AG08396 (cell line): ENCODE measurements at regions not wholly inside any gene's neighbourhood (a gene's known extent, or its start where the extent isn't known, plus 50 kb on each side); places are given as distances from the start of the nearest gene placed in this dataset.
"Not testable (repeated sequence)": the region's sequence is repeated elsewhere in the genome, so short reads cannot be mapped to it uniquely, and the experiment has no call there.

ENCODE experiments used
- DNase-seq: peaks from one replicate; pipeline ENCODE4 v3.0.0; 2012; ENCODE audit warnings: low spot score, mixed read lengths

DNA sequence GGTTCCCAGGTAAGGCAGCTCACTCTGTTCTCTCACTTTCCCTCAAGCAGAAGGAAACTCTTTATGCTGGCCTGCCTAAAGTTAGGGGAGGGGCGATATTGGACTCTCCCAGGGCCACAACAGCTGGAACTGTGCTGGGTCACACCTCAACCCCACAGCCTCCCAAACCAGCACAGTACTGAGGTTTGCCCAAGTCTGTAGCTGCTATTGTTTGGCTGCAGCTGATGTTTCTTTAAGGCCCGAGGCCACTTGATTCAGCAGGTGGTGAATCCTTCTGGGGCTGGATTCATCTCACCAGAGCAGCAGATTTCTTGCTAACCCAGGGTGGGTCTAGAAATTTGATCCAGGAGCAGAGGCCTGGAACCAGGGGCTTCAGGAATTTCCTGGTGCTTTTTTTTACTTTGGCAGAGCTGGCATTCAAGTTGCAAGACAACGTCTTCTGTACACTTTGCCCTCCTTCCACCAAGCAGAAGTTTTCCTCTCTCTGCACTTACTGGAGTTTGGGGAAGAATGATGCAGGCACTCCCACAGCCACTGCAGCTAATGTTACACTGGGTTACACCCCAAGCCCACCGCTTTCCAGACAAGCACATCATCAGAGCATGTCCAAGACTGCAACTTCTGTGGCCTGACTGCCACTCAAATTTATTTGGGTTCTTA lies 544.7 kb upstream of the NDST4 start:
- no peak for DNase-seq

DNA sequence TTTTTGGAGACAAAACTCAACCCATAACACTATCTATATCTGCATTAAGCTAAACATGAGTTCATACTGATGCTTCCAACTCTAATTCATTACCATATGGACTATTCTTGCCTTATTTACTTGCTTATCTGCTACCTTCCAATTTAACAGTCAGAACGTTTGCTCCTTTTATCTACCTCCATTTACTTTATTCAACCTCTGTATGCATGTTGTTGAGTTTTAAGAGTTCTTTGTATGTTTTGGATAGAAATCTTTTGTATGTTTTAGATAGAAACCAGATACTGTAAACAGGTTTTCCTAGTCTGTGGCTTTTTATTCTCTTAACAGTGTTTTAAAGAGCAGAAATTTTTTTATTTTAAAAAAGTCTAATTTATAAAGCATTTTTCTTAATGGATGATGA lies 542.2 kb upstream of the NDST4 start:
- no peak for DNase-seq

DNA sequence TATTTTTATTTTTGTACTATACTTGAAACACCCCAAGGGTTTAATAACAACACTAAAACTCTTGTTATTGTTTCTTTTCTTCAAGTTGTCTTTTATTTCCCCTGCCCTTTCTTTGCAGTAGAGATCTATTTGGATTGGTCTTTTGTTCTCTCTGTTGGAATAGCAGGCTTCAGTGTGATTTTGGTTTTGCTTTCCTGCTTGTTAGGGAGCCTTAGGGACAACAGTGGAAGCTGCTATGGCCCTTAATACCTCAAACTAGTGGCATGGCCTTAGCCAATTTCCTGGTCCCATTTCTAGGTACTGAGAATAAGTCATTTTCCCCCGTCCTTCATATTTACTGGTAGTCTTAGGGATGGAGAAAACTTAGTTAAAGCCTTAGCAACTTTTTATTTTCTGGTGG lies 535.4 kb upstream of the NDST4 start:
- DNase-seq: no peak

DNA sequence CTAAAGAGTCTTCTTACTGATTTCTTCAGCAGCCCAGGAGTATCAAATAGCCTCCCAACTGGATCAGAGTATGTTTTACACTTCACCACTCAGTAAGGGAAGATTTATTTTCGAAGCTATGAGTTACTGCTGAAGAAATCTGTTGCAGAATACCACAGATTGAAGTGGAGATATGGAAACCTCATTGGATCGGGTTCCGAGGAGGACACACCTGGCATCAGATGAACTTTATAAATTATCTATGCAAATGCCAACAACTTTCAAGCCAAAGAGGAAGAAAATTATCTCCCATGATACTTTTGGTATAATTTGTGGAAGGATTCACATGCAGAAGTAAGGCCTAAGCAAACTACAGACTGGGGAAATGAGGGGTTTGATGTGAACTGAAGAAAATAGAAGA lies 515.9 kb upstream of the NDST4 start:
- DNase-seq: no peak

DNA sequence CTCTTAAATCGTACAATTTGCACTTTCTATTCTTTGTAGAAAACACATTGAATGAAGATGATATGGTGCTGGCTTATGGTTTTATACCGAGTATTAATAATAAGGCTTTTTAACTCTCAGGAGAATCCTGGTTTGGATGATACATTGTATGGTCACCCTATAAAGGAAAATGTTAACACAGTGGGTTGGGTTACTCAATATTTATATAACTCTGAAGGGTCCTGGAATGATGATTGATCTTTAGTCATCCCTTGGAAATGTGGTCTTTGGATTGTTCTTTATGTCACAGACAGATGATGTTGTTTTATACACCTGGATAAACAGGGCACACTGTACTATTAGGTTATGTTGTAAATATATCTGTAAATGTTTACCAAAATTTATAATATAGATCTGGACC lies 496.2 kb upstream of the NDST4 start:
- no peak for DNase-seq

DNA sequence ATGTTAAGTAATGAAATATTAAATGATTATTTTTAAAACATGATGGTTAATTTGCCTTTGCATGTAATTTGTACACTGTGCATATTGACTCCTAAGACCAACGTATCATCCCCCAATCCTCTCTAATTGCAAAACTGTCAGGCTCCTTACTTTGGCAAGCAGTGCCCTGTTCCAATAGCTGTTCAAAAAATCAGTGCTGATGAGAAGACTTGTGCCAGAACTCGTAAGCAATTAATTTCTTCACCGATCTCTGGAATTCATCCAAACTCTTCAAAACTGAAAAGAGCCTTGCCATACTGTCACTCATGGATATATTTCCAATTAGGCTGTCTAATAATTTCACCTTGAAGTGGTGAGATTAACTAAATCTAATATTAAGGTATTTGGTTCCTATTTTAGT lies 493.9 kb upstream of the NDST4 start:
- DNase-seq: no peak

DNA sequence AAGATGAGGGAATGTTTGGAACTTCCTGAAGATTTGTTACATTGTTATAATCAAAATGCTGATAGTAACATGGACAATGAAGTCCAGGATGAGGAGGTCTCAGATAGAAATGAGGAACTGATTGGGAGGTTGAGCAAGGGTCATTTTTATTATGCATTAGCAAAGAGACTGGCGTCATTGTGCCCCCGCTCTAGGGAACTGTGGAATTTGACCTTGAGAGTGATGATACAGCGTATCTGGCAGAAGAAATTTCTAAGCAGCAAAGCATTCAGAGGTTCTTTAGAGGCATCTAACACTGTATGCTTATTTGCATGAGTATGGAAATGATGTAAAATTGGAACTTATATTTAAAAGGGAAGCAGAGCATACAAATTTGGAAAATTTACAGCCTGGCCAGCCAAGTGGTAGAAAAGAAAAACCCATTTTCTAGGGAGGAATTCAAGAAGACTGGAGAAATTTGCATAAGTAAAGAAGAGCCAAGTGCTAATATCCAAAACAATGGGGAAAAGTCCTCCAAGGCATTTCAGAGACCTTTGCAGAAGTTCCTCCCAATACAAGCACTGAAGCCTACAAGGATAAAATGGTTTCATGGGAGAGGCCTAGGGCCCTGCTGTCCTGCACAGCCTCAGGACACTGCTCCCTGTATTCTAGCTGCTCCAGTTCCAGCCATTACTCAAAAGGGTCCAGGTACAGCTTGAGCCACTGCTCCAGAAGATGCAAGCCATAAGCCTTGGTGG lies 483.0 kb upstream of the NDST4 start:
- no peak for DNase-seq

DNA sequence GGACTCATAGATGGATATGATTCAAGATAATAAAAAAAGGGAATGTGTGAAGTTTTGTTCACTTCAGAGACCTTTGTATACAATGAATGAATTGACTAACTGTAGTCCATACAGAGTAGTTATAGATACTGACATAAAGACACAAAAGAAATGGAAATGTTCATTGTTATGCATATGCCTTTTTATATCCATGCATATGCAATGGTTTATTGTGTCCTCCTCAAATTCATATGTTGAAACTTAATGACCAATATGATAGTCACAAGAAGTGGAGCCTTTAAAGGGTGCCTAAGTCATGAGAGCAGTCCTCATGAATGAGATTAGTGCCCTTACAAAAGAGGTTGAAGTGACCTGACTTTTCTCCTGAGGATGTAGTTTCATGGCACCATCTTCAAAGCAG lies 467.5 kb upstream of the NDST4 start:
- DNase-seq: no peak

DNA sequence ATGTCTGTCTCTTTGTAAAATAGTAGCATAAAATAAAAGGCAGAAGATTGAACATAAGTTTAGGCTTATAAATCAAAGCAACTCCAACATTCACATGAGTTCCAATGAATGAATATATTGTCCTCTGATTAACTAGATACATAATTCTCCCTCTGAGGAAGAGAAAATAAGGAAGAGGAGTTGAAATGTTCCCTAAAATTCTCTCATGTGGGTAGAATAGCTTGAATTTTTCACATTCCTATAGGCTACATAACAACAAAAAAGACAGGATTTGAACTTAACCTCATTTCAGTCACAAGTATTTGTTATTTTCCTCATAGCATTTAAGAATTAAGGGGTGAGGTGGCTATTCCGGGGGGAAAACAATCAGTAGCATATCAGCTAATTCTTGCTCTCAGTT lies 462.4 kb upstream of the NDST4 start:
- DNase-seq: no peak

DNA sequence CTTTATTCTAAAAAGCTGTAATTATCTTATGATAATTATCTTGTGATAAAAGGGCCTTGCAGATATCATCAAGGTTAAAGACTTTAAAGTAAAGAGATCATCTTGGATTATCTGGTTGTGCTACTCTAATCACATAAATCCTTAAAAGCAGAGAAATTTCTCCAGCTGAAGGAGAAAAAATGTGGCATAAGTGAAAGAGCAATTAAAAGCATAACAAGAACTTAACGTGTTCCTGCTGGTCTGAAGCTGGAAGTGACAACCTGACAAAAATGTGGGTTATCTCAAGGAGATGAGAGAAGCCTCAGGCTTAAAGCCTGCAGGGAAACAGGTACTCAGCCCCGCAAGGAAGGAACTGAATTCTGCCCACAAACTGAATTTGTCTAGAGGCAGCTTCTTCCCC lies 449.1 kb upstream of the NDST4 start:
- no peak for DNase-seq

DNA sequence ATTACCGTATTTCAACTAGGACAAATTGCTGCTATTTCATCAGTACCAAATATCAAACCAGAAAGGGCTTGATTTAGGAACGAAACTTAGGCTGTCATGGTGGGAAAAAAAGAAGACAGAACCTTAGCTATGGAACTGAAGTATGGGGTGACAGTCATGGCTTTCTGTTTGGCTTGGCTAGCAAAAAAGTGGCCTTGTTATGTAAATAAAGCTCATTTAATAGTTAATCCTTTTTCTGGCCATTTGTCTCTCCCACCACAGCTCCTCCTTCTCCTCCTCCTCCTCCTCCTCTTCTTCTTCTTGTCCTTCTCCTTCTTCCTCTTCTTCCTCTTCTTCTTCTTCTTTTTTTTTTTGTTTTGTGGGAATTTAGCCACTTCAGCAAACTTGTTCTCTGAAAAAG lies 434.7 kb upstream of the NDST4 start:
- no peak for DNase-seq

DNA sequence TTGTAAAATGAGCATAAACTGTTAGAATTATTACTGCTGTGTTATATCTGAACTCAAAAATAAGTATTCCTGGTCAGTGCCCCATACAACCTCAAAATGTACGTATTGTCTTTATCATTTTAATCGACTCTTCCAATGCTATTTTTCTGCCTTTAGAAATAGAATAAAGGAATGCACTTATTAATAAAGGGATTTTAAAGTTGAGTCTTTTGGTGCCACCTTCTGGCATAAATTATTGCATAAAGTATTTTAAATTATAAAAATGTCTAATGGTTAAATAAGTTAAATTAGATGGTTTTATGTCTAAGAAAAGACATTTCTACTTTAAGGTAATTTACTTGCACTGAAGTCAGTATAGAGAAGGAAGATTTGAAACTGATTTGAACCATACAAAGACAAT lies 424.0 kb upstream of the NDST4 start:
- DNase-seq: no peak

DNA sequence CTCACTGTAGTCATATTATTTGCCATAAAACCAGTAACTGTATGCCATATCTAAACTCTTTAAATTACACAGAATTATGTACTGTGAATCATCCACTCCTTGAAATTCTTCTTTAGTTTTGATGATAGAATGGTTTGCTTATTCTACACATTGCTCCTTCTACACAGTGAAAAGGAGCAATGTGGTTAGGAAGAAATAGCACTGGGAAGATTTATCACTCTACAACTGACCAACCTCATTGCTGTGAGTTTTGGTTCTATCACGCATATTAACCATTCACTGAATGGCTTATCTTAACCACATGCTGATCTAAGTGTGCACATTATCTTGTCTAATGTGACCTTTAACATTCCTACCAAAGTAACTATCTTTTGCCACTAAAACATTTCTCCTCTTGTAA lies 415.7 kb upstream of the NDST4 start:
- no peak for DNase-seq

DNA sequence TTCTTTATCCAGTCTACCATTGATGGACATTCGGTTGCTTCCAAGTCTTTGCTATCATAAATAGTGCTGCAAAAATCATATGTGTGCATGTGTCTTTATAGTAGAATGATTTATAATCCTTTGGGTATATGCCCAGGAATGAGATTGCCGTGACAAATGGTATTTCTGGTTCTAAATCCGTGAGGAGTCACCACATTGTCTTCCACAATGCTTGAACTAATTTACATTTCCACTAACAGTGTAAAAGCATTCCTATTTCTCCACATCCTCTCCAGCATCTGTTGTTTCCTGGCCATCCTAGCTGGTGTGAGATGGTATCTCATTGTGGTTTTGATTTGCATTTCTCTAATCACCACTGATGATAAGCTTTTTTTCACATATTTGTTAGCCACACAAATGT lies 406.1 kb upstream of the NDST4 start:
- not testable (repeated sequence) for DNase-seq

DNA sequence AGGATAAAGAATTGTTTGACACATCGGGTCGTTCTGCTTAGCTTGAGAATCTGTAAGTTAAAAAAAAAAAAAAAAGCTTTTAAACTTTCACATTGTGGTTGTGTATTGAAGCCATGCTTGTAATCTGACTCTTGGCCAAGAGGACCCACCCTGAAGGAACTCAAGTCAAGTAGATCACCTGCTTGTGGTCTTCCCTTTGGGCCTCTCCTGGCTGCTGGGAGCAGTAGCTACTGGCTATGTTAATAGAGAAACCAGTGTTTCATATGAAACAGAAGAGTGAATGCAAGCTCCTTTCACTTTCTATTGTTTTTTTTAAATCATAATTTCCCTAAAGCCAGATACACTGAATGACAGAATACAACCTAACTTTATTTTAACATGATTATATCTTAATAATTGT lies 402.4 kb upstream of the NDST4 start:
- DNase-seq: no peak

DNA sequence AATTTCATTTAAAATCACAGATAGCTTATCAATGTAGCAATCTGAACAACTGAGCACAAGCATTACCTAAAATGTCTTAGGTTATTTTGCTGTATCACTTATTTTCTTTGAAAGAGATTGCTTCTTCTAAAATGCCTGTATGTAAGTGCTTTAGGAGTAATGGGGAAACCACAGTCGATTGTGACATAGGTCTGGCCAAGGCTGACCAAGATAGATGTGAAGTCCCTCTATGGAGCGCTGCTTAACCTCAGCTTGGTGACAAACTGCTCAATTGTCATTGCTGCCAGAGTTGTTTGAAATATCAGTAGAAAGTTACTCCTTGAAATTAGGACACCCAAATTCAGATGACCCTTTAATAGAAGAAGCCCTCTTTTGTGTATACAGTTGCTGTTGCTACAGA lies 401.9 kb upstream of the NDST4 start:
- no peak for DNase-seq

DNA sequence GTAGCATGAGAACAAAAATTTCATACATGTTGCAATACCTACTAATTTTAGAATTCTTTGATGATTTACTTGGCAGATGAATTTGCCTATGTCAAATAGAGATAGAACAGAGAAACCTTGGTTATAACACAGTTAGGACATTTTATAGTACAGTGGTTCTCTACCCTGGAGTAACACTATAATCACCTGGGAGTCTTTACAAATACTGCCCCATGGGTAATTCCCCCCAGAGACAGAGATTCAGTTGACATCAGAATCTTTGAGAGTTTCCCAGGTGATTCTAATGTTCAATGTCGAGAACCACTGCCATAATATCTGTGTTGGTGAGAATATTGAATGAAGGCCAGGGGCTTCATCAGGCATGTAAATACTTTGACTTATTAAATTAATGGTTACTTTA lies 401.3 kb upstream of the NDST4 start:
- no peak for DNase-seq

DNA sequence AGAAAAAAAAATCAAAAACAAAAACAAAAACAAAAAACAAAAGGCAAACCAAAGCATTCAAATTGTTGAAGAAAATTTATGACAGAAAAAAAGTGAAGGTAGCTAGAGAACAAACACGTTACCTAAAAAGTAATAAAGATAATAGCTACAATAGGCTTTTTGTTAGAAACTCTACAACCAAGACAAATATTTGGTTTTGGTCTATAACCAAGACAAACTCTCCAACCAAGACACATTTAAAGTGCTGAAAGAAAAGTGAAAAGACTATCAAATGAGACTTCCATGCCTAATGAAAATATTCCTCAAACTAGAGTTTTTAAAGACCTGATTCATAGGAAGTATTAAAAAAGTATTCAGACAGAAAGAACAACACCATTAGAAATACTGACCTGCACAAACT lies 391.9 kb upstream of the NDST4 start:
- no peak for DNase-seq

DNA sequence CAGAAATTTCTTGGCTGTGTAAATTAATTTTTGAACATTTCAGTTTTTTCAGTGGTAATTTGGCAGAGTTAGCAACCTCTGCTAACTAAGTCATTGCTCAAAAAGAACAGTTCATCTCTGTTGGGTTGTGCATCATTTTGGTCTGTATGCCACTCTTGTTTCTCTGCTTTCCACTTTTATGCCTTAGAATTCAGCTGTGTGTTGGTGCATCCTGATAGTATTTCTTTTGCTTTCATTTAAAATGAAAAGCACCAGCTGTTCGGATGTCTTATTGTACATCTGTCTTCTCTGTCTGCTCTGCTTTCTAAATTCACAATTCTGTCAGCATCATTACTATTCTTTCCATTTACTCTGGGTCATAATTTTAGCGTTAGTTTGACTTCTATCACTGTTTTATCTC lies 388.2 kb upstream of the NDST4 start:
- no peak for DNase-seq

DNA sequence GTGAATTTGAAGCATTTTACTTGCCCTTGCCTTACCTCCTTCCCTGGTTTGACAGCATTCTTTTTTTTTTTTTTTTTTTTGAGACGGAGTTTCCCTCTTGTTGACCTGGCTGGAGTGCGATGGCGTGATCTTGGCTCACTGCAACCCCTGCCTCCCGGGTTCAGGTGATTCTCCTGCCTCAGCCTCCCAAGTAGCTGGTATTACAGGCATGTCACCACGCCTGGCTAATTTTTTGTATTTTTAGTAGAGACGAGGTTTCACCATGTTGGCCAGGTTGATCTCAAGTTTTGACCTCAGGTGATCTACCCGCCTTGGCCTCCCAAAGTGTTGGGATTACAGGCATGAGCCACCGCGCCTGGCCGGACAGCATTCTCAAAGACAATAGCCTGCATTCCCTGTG lies 380.4 kb upstream of the NDST4 start:
- DNase-seq: not testable (repeated sequence)

DNA sequence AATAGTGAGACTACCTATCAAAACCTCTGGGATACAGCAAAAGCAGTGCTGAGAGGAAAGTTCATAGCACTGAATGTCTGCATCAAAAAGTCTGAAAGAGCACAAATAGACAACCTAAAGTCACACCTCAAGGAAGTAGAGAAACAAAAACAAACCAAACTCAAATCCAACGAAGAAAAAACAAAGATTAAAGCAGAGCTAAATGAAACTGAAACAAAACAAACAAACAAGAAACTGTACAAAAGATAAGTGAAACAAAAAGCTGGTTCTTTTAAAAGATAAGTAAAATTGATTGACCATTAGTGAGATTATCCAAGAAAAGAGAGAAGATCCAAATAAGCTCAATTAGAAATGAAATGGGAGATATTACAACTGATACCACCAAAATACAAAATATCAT lies 378.3 kb upstream of the NDST4 start:
- DNase-seq: no peak

DNA sequence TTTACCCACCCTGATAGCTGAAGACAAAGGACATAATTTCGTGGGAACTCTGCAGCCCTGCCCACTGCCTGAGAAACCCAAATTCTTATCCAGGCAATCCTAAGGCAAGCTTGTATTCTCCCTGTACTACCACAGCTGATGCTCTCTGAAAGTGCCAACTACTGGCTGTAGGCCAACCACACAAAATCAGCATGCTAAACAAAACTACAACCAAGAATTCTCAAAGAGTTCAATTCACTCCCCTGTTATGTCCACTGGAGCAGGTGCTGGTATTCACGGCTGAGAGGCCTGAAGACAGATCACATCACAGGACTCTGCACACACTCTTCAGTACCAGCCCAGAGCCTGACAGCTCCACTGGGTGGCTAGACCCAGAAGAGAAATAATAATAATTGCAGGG lies 375.9 kb upstream of the NDST4 start:
- no peak for DNase-seq

DNA sequence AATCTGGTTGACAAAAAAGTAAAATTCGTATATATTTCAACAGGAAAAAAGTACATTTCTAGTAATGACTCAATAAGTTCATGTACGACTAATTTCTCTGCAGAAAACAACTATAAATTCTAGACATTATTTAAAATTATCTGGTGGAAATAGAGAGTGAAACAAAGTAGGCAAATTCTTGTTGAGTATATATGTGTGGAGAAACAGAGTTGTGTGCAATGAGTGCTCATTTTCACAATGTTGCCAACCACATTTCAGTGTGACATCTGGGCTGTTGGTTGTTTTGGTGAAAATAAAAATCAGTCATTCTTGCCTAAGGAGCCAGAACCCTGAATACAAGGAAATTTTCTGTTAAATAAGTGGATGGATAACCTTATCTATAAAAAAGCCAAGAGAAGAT lies 372.0 kb upstream of the NDST4 start:
- DNase-seq: no peak

DNA sequence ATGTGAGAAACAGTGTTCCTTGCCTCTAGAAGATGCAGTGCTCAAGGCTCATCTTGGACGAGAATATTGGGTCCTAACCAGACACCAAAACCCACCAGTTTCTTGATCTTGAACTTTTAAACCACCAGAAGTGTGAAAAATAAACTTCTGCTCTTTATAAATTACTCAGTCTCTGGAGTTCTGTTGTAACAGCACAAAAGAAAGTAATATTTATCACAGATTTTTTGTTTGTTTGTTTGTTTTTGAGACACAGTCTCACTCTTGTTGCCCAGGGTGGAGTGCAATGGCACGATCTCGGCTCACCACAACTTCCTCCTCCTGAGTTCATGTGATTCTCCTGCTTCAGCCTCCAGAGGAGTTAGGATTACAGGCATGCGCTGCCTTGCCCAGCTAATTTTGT lies 371.1 kb upstream of the NDST4 start:
- no peak for DNase-seq
